ENCODE measurements at regions not wholly inside any gene's neighbourhood (a gene's known extent, or its start where the extent isn't known, plus 50 kb on each side); places are given as distances from the start of the nearest gene placed in this dataset.

DNA sequence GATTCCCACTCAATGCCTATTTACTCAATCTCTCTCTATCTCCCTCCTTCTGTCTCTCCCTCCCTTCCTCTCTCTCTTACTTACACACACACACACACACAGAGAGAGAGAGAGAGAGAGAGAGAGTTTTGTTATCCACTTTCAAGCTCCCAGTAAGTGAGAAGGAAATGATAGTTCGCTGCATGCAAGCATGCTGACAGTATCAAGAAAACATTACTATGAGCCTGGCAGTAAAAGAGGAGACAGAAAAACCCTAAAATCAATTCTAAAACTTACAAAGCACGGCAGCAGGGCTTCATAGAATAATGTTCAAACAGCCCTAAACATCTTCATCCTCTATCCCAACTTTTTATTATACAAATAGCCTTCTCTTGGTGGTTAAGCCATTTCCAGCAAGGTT, 171.9 kb downstream of the FOXO1 start:
- no peak for DNase-seq
- Mint-ChIP-seq H3K36me3 (ENCODE audit: low read depth) (no peaks in the 10 kb centered on the region), H3K9me3 (peaks cover 3% of the 10 kb centered on the region; the same call in 1 of the 2 replicates), H3K4me3 (no peak overlapping the region), H3K27me3 (ENCODE audit: insufficient read depth) (peaks cover 30% of the 10 kb centered on the region), H3K4me1 (ENCODE audit: low read depth) (no peaks in the 10 kb centered on the region), H3K27ac (no peak overlapping the region)
- TF ChIP-seq CTCF (IDR thresholded peaks at IDR 0.05), result no peak

DNA sequence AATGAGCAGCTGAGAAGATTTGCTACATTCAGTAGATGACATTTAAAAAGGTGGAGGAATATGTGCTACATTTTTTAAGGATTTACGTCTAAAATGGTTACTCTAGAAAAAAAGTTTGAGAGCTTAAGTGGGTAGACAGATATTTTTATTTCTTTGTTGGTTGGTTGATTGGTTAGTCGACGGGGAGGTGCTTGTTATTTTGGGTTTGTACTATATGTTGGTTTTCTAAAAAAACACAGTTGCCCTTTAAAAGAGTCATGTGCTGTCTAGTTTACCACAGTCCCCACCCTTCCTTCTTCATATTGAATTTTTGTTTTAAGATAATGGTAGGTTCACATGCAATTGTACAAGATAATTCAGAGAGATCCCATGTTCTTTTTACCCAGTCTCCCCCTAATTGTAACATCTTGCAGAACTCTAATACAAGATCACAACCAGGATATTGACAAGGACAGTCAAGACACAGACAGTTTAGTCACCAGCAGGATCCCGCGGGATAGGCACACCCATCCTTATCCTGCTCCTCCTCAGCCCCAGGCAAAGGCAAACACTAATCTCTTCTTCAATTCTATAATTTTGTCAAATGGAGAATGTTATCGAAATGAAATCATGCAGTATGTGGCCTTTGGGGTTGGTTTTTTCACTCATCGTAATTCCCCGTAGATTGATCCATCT, 171.4 kb downstream of the FOXO1 start:
- H3K4me1 Mint-ChIP-seq (ENCODE audit: low read depth), result no peaks in the 10 kb centered on the region
- DNase-seq, result no peak
- peaks cover 28% of the 10 kb centered on the region for H3K27me3 Mint-ChIP-seq (ENCODE audit: insufficient read depth)
- no peaks in the 10 kb centered on the region for H3K36me3 Mint-ChIP-seq (ENCODE audit: low read depth)
- peaks cover 3% of the 10 kb centered on the region; the same call in 1 of the 2 replicates for H3K9me3 Mint-ChIP-seq
- no peak for TF ChIP-seq CTCF (IDR thresholded peaks at IDR 0.05)
- no peak overlapping the region for H3K27ac Mint-ChIP-seq
- no peak overlapping the region for H3K4me3 Mint-ChIP-seq

- no peak for DNase-seq
- no peak overlapping the region for H3K27ac Mint-ChIP-seq
- peaks cover 28% of the 10 kb centered on the region for H3K27me3 Mint-ChIP-seq (ENCODE audit: insufficient read depth)
- H3K9me3 Mint-ChIP-seq, result peaks cover 3% of the 10 kb centered on the region; the same call in 1 of the 2 replicates
- TF ChIP-seq CTCF (IDR thresholded peaks at IDR 0.05), result no peak
- H3K4me1 Mint-ChIP-seq (ENCODE audit: low read depth), result no peaks in the 10 kb centered on the region
- H3K4me3 Mint-ChIP-seq, result no peak overlapping the region
- H3K36me3 Mint-ChIP-seq (ENCODE audit: low read depth), result no peaks in the 10 kb centered on the region
These were observed 170.8 kb downstream of the FOXO1 start for GRCh38 chr13:40495621-40496001.

DNA sequence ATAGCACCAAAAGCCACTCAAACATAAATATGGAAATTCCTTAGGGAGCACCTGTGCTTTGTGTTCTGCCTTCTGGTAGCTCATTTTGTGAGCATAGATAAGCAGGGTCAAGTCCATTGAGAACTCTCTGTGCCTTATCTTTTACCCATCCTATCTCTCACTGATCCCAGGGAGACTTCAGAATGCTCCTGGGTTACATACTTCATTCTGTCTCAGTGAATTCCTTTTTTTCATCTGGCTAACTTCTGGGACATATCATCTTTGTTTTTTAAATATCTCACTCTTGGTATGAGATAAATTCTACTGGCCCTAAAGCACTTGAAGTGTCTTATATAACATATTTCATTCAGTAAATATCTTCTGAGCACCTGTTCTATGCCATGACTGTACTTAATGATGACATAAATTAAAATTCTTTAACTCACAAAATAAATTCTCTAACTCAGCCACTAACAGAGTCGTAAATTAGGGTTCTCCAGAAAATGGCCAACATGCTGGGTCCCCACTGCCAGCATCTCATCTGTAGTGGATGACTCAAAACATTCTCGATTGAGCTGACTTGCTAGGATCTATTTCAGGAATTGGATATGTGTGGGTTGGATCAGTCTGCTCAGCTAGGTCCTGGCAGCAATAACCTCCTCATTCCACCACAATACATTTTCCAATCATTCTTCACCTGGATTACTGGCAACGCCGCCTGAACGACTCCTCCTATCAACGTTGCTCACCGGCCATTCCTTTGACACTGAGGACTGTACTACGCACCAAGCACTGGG, 170.2 kb downstream of the FOXO1 start:
- Mint-ChIP-seq H3K4me1 (ENCODE audit: low read depth) (no peaks in the 10 kb centered on the region), H3K4me3 (no peak overlapping the region), H3K27ac (no peak overlapping the region), H3K36me3 (ENCODE audit: low read depth) (no peaks in the 10 kb centered on the region), H3K27me3 (ENCODE audit: insufficient read depth) (peaks cover 26% of the 10 kb centered on the region), H3K9me3 (peaks cover 3% of the 10 kb centered on the region; the same call in 1 of the 2 replicates)
- DNase-seq, result no peak
- TF ChIP-seq CTCF (IDR thresholded peaks at IDR 0.05), result no peak

DNA sequence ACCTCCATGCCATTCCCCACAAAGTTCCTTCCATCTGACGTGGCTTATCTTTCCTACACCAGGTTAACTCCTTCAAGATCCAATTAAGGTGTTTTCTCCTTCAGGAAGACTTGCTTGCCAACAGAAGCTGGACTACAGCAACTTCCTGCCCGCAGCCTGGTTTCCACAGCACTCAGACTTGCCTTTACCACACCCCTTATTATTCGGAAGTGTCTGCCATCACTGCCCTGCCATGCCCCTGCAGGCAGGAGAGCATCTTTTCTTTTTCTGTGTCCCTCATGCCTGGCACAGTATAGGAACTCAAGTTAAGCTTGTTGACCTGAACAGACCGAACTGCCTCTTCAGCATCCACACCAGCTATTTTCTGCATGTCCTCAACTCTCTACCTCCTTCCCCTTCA, 168.0 kb downstream of the FOXO1 start:
- no peaks in the 10 kb centered on the region for H3K36me3 Mint-ChIP-seq (ENCODE audit: low read depth)
- no peak for DNase-seq
- H3K27ac Mint-ChIP-seq, result no peak overlapping the region
- H3K9me3 Mint-ChIP-seq, result no peaks in the 10 kb centered on the region; the same call in 1 of the 2 replicates
- no peak for TF ChIP-seq CTCF (IDR thresholded peaks at IDR 0.05)
- H3K27me3 Mint-ChIP-seq (ENCODE audit: insufficient read depth), result peaks cover 15% of the 10 kb centered on the region
- no peak overlapping the region for H3K4me3 Mint-ChIP-seq
- H3K4me1 Mint-ChIP-seq (ENCODE audit: low read depth), result peaks cover 1% of the 10 kb centered on the region; the same call in 1 of the 2 replicates

All from HFFc6 (cell line).